Chondrocyte (in vitro differentiated cells): ENCODE measurements at regions not wholly inside any gene's neighbourhood (a gene's known extent, or its start where the extent isn't known, plus 50 kb on each side); places are given as distances from the start of the nearest gene placed in this dataset.

Experiments
- DNase-seq: peaks from one replicate; pipeline ENCODE4 v3.0.0; 2021; ENCODE audit warnings: mixed read lengths, low spot score
- H3K27ac Mint-ChIP-seq: one replicate; pipeline ENCODE4 v1.8.0; 2021; ENCODE audit warnings: mild to moderate bottlenecking, moderate library complexity, mixed read lengths; ENCODE audit not compliant: unreplicated experiment
- H3K27me3 Mint-ChIP-seq: 2 replicates; pipeline ENCODE4 v1.8.0; 2021; ENCODE audit warnings: low read depth, mixed read lengths
- H3K36me3 Mint-ChIP-seq: 2 replicates; pipeline ENCODE4 v1.8.0; 2021; ENCODE audit warnings: low read depth, mixed read lengths
- H3K4me1 Mint-ChIP-seq: 2 replicates; pipeline ENCODE4 v1.8.0; 2021; ENCODE audit warnings: low read depth, mild to moderate bottlenecking, mixed read lengths
- H3K4me3 Mint-ChIP-seq: one replicate; pipeline ENCODE4 v1.8.0; 2021; ENCODE audit warnings: mild to moderate bottlenecking, moderate library complexity, mixed read lengths; ENCODE audit not compliant: unreplicated experiment
- H3K9me3 Mint-ChIP-seq: 2 replicates; pipeline ENCODE4 v1.8.0; 2021; ENCODE audit warnings: low read depth, mixed read lengths
- TF ChIP-seq, protein P1 (sequence below): fragments of 200-600 bp; sonication (generic); IDR thresholded peaks from 2 replicates; pipeline ENCODE4 v1.5.0; 2021; ENCODE audit warnings: antibody characterized with exemption, mild to moderate bottlenecking, moderate library complexity

DNA sequence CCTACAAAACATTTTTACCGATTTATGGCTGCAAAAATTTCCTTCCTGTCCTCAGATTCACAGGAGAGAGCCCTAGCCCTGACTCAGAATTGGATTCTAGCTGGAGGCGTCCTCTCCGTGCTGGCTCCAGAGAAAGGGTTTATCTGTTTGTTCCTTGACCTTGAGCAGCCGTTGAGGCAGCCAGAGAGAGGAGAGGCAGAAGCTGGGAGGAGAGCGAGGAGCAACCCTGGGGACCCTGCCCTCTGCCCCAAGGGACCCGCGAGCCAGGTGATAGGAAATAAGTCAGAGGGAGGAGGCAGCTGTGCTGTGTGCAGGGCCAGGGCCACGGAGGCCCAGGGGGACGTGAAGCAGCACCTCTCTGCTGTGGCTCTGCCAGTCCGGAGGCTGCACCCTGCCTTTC, 75.6 kb downstream of the IGLL1 start:
- Mint-ChIP-seq H3K27ac (no peak overlapping the region), H3K9me3 (no peaks in the 10 kb centered on the region), H3K4me1 (no peaks in the 10 kb centered on the region), H3K27me3 (peaks cover 9% of the 10 kb centered on the region), H3K4me3 (no peak overlapping the region), H3K36me3 (no peaks in the 10 kb centered on the region)
- peak; percentile 61 for DNase-seq
- TF ChIP-seq, protein P1, sequence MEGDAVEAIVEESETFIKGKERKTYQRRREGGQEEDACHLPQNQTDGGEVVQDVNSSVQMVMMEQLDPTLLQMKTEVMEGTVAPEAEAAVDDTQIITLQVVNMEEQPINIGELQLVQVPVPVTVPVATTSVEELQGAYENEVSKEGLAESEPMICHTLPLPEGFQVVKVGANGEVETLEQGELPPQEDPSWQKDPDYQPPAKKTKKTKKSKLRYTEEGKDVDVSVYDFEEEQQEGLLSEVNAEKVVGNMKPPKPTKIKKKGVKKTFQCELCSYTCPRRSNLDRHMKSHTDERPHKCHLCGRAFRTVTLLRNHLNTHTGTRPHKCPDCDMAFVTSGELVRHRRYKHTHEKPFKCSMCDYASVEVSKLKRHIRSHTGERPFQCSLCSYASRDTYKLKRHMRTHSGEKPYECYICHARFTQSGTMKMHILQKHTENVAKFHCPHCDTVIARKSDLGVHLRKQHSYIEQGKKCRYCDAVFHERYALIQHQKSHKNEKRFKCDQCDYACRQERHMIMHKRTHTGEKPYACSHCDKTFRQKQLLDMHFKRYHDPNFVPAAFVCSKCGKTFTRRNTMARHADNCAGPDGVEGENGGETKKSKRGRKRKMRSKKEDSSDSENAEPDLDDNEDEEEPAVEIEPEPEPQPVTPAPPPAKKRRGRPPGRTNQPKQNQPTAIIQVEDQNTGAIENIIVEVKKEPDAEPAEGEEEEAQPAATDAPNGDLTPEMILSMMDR = no peak

- TF ChIP-seq, protein P1 = no peak
- Mint-ChIP-seq H3K27ac (no peak overlapping the region), H3K4me1 (no peaks in the 10 kb centered on the region), H3K27me3 (peaks cover 10% of the 10 kb centered on the region), H3K4me3 (no peak overlapping the region), H3K36me3 (no peaks in the 10 kb centered on the region), H3K9me3 (no peaks in the 10 kb centered on the region)
- peak; percentile 72 for DNase-seq
Measured at GRCh38 chr22:23503736-23504440, 76.2 kb downstream of the IGLL1 start.

GRCh38 chr22:23503142-23503541, 76.9 kb downstream of the IGLL1 start:
- peak; percentile 54 for DNase-seq
- H3K9me3 Mint-ChIP-seq = no peaks in the 10 kb centered on the region
- H3K4me1 Mint-ChIP-seq = no peaks in the 10 kb centered on the region
- TF ChIP-seq, protein P1 = no peak
- H3K36me3 Mint-ChIP-seq = no peaks in the 10 kb centered on the region
- no peak overlapping the region for H3K27ac Mint-ChIP-seq
- no peak overlapping the region for H3K4me3 Mint-ChIP-seq
- peaks cover 10% of the 10 kb centered on the region for H3K27me3 Mint-ChIP-seq

- no peaks in the 10 kb centered on the region for H3K36me3 Mint-ChIP-seq
- H3K27ac Mint-ChIP-seq = no peak overlapping the region
- no peak overlapping the region for H3K4me3 Mint-ChIP-seq
- TF ChIP-seq, protein P1 = no peak
- no peaks in the 10 kb centered on the region for H3K4me1 Mint-ChIP-seq
- peak; percentile 43 for DNase-seq
- peaks cover 13% of the 10 kb centered on the region for H3K27me3 Mint-ChIP-seq
- no peaks in the 10 kb centered on the region for H3K9me3 Mint-ChIP-seq
Measured at GRCh38 chr22:23501708-23502107, 78.4 kb downstream of the IGLL1 start.

DNA sequence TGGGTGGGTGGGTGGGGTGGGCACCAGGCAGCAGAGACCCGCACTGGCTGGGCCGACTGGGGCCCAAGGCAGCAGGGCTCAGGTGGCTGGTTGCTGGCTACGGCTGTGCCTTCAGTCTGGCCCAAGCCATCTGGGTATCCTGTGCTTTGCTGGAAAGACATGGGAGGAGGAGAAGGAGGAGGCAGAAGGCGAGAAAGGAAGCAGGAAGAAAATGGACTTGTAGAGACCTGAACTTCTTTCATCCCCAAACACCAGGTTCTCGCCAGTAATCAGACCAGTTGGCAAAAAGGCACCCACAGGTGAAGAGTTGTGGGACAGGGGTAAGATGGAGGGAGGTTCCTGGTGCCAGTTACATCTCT, 78.8 kb downstream of the IGLL1 start:
- peaks cover 13% of the 10 kb centered on the region for H3K27me3 Mint-ChIP-seq
- no peaks in the 10 kb centered on the region for H3K9me3 Mint-ChIP-seq
- H3K27ac Mint-ChIP-seq = no peak overlapping the region
- TF ChIP-seq, protein P1 = no peak
- DNase-seq = peak; percentile 42
- no peaks in the 10 kb centered on the region for H3K36me3 Mint-ChIP-seq
- no peak overlapping the region for H3K4me3 Mint-ChIP-seq
- H3K4me1 Mint-ChIP-seq = no peaks in the 10 kb centered on the region
